ENCODE measurements at regions not wholly inside any gene's neighbourhood (a gene's known extent, or its start where the extent isn't known, plus 50 kb on each side); places are given as distances from the start of the nearest gene placed in this dataset.

- no peak for DNase-seq
Observed at GRCh38 chr11:33521384-33521783, 179.2 kb downstream of the C11orf91 start.

- no peak for DNase-seq
Observed at GRCh38 chr11:33520112-33520511, 180.5 kb downstream of the C11orf91 start.

- no peak for DNase-seq
Observed at GRCh38 chr11:33515347-33515746, 185.3 kb downstream of the C11orf91 start.

DNA sequence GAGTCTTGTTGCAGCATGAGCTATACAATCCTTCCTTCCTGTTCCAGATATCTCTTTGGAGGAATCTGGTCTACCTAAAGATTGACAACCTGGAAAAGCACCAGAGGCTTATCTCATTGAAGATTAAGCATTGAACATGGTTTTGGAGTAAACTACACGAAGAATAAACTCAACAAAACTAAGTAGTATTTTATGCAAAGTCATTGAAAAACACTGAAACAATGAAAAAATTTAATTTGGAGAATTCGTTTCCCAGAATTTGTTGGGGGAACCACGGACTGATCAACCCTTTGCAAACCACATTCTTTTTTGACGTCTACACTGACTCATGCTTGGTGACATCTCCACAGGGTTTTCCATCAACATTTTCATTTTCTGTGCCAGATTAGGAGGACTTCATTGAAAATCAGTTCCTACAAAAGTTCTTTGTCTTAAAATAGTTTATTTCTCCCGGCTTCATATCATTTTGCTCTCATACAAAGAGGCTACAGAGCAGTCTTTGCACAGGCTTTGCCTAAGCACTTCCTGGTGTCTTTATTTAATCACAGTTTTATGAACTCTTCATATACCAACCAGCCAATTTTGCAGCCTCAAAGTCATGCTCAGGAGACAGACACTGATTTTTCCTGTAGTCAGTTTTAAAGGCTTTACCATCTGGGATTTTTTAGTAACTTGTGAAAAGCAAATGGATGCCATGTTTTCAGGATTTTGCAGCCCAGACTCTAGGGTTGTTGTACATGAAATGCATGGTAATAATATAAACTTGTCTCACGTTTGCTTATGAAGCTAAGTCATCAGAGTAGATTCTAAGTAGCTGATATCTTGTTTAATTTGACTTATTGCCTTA, 186.3 kb downstream of the C11orf91 start:
- no peak for DNase-seq

GRCh38 chr11:33509632-33510031, 191.0 kb downstream of the C11orf91 start:
- no peak for DNase-seq

DNA sequence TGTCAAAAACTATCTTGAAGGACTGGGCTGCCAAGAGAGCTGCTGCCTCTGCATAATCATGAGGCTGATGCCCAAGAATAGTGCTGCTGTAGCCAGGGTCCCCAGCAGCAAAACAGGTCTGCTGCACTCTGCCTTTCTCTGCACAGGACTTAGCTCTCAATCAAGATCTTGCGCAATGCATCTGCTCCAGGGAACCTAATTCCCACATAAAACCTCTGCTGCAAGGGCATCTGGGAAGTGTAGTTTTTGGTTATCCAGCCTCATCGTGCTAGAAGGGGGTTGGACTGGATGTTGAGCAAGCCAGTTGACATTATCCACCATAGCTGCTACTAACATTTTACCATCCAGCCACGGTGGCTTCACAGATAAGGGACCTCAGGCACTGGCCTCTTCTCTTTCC, 192.7 kb downstream of the C11orf91 start:
- no peak for DNase-seq

GRCh38 chr11:33507356-33507755, 193.3 kb downstream of the C11orf91 start:
- no peak for DNase-seq

DNA sequence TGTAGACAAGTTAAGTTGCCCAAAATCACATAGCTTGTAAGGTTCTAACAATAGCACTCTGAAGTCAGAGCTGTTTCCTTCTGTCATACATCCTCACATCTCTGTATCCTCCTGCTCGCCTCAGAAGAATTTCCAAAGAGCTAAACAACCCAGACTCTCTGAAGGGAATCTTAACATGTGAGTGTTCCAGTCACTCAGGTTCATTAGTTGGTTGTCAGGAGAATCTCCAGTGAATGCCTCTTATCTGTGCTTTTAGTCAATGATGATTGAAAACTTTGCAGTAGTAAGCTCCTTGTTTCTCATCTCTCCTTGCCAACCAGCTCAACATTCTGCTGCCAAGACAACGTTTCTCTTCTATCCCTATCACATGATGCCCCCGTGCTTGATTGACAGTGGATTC, 195.5 kb downstream of the C11orf91 start:
- no peak for DNase-seq

- DNase-seq, result no peak
Observed at GRCh38 chr11:33500861-33501479, 199.7 kb downstream of the C11orf91 start.

- DNase-seq, result no peak
Observed at GRCh38 chr11:33500332-33500731, 200.3 kb downstream of the C11orf91 start.

DNA sequence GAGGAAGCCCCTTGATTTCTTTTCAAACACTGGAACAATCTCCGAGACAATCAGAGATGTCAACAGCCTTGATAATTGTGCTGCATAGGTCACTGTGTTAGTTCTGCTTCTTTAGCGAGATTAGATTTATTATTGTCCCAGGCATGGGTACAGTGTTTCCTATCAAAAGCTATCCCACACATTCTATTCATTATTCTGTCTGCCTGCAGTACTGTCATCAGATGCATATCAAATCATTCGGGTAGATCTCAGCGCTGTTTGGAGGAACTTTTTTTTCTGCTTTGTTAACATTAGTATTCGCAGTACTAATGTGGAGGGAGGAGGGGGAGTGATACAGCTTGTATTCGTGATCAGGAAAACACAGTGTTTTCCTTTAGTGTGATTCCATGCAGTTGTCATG, 208.0 kb downstream of the C11orf91 start:
- DNase-seq, result no peak

- no peak for DNase-seq
Observed at GRCh38 chr11:33490842-33491370, 209.7 kb downstream of the C11orf91 start.

DNA sequence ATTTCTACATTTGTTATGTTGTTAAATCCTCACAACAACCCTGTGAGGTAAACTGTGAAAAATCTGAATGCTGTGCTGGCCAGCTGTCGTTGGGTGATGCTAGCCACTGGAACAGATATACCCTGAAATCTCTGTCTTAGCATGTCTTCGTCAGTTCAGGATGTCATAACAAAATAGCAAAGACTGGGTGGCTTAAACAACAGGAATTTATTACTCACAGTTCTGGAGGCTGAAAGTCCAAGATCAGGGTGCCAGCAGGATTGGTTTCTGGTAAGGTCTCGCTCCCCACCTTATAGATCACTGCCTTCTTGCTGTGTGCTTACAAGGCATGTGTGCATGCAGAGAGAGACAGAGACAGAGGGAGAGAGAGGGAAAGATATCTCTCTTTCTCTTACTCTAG, 211.7 kb downstream of the C11orf91 start:
- DNase-seq, result no peak

GRCh38 chr11:33480626-33481025, 220.0 kb downstream of the C11orf91 start:
- DNase-seq, result no peak

DNA sequence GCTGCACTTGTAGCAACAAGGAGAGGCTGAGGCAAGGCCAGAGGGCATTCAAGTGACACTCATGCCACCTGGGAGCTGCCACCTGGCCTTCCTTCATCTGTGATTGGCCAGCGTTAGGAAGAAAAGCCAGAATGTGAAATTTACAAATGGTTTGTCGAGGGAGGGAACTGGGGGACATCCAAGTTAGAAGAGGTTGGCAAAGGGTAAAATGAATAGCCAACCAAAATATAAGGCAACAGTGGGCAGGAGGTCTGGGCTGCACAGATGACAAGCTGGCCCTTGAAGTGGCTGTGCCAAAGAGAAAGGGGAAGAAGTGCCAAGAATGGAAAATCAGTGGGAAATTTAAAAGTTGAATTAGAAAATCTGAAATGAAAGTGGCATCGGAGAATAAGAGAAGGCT, 221.4 kb downstream of the C11orf91 start:
- DNase-seq, result no peak

- peak; percentile 23 for DNase-seq
Observed at GRCh38 chr11:33478111-33478573, 221.0 kb downstream of the HIPK3 start.

- no peak for DNase-seq
Observed at GRCh38 chr11:33476945-33477606, 219.9 kb downstream of the HIPK3 start.

GRCh38 chr11:33475993-33476392, 218.8 kb downstream of the HIPK3 start:
- peak; percentile 35 for DNase-seq

DNA sequence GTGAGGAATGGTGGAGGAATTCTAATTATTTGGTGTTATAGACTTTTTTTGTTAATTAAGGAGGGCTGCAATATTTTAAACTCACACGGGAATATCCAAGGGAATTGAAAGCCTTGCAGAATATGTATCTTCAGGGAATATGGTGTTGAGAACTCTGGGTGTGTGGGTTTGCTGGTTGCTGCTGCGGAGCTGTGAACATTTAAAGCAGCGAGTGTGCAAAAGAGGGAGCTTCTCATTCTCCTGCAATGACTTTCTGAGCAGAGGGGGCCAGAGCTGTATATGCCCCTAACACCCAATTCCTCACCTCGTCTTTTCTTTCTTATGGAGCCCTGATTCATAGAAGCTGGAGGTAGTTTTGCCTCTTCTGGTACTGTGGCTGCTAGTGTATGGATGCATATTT, 217.7 kb downstream of the HIPK3 start:
- no peak for DNase-seq

DNA sequence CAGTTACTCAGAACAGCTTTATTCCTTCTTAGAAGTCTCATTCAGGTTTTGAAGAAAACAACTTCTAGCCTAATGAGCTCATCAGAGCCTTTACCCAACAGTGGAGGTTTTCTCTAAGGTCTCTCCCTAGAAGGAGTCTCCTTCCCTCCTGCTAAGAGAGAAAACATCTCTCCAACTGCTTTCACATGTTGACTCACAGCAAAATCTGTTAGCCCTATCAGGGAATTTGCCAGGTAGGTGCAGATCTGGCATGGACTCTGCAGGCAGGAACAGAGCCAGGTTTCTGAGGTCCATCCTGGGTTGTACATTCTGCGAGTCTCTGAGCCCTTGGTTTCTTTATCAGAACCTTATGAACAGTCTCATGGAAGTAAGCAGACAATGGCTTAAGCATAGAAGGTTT, 214.4 kb downstream of the HIPK3 start:
- no peak for DNase-seq

DNA sequence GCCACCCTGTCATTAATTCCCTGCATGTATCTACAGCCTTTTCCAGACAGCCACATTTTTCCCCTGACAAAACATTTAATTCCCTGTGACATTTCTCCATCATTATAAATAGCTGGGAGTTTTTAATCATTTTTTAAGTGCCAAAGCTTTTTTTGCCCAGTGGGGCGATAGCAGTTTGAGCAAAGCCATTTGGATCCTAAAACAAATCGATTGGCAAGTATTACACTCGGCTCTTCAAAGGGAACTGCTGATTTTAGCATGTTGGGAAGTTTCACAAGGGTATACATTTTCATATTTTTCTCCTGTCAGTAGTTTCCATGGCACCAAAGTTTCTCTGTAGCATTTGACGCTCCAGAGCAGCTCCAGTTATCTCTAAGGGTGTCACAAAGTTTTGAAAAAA, 210.8 kb downstream of the HIPK3 start:
- DNase-seq, result no peak

- DNase-seq, result no peak
Observed at GRCh38 chr11:33463059-33463458, 205.9 kb downstream of the HIPK3 start.
